ENCODE measurements at regions not wholly inside any gene's neighbourhood (a gene's known extent, or its start where the extent isn't known, plus 50 kb on each side); places are given as distances from the start of the nearest gene placed in this dataset.

DNA sequence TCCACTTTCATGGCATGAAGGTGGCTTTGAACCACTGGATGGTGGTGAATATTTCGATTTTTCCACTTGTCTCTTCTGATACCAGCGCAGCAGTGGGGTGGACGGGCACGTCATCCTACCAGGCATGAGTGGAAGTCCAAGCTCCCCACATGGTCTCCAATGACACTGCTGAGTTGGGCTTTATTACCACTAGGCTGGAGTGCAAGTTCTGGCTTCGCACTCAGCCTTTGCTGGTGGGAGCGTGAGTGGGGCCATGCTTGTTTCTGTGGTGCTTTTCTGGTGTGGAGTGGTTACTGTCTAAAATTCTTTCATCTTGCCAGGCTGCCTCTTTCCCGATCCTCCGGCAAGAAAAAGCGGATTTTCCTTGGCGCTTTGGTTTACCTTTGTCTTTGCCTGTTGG, 70.1 kb upstream of the SDK1 start:
- no peak for FAIRE-seq
- DNase-seq (ENCODE audit: low spot score): no peak

DNA sequence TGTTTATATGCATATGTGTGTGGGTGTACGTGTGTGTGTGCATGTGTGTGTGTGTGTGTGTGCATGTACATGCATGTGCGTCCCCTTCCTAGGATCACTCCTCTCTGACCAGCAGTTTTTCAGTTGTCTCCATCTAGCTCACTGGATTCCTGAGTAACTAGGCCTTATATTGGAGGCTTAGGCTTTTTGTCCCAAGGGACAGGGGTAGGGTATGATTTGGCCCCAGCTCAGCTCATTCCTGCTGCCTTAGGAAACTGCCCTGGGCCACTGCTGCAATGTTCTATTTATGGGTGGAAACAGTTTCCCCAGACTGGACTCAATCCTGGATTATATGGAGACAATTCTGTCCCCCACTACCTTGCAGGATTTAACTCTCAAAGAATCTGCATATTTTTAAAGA, 68.8 kb upstream of the SDK1 start:
- DNase-seq (ENCODE audit: low spot score) (no peak), FAIRE-seq (no peak)

DNA sequence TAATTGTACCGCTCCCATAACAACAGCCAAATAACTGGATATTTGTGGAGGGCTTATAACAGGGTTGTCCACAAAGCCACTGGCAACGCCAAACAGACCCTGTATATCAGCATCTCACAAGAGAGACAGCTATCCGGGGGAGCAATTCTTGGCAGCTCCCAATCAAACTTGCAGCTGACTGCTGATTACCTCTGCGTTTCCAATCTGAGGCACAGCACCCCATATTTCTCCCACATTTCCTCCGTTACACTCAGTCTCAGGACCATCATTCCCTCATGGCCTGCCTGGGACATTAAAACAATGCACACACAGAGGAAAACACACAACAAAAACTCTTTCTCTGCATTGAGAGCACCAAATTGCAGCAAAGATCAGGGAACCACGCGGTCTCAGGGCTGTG, 67.8 kb upstream of the SDK1 start:
- no peak for FAIRE-seq
- DNase-seq (ENCODE audit: low spot score): no peak

DNA sequence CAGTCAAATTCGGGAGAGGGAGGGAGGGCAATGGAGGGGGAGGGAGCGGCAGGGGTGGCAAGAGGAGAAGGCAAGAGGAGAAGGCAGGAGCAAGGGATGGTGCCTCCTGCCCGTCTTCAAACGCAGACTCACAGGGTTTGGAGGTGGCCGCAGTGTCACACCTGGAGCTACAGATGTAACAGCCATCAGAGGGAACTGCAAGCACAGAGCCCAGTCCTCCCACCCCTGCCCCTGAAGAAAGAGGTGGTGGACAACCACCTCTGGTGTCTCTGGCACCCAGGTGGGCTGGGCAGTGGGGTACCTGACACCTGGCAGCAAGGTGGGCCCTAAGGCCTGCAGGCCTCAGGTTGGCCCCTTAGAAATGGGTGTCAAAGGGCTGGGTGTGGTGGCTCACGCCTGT, 67.0 kb upstream of the SDK1 start:
- no peak for FAIRE-seq
- DNase-seq (ENCODE audit: low spot score): no peak

DNA sequence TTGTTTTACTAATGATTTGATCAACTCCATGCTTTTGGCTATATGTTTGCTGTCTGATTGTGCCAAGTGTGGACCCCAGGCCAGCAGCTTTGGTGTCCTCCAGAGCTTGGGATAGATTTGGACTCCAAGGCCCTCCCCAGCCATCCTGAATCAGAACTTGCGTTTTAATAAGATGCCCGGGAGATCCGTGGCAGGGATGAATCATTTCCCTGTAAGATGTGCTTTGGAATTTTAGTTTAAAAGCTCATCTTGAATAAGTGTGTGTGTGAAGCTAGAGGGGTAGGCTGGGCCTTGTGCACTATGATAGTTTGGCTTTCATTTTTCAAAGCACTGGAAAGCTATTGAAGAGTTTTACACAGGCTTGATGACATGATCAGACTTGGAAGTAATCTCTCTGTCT, 66.2 kb upstream of the SDK1 start:
- no peak for FAIRE-seq
- no peak for DNase-seq (ENCODE audit: low spot score)

DNA sequence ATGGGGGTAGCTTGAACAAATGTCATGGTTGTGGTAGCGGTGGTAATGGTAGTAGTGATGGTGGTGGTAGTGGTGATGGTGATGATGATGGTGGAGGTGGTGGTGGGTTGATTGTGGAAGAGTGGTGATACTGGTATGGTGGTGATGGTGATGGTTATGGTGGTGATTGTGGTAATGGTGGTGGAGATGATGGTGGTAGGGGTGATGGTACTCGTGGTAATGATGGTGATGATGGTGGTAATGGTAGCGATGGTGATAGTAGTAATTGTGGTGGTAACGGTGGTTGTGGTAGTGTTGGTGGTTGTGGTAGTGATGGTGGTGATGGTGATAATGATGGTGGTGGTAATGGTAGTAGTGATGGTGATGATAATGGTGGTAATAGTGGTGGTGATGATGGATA, 65.7 kb upstream of the SDK1 start:
- DNase-seq (ENCODE audit: low spot score): no peak
- FAIRE-seq: no peak

DNA sequence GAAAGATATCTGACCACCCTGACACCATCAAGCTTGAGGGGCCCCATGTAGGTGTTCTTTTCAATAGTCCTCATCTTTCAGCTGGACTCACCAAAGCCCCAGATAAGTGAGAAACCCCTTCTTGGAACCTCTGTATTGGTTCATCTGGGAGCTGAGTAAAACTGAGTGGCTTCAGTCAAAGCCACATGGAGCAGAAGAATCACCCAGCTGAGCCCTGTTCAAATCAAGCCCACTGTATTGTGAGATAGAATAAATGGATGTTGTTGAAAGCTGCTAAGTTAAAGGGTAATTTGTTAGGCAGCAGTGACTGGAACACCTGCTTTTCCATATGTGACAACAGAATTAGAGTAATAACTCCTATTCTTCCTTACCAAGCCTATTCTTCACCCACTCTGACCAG, 64.8 kb upstream of the SDK1 start:
- FAIRE-seq (no peak), DNase-seq (ENCODE audit: low spot score) (no peak)

DNA sequence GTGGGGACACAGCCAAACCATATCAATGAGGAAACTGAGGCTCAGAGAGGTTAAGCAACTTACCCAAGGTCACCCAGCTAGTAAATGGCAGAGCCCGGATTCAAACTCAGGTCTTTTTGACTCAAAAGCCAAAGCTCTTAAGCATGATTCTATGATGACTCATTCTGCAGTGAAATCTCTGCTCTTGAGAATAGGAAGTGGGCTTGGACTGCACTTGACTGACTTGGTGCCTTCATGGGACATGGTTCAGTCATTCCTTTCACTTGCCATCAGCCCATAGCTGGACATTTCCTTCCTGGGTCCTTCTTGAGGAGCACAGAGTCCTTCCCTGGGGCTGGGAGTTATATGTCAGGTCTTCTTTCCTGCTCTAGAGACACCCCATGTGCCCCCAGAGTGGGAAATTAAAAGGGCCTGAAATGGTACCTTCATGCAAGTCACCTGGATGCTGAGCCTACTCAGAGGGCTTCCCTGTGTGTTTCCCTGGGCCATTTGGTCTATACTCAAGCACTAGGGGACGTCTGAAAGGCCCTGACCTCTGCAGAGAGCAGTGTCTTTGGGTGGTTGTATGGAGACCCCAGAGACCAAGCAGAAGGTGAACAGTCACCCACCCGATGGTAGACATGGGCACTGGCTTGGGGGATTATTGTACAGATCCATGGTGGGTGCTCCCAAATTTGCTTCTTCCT, 62.4 kb upstream of the SDK1 start:
- FAIRE-seq (peak; percentile 86), DNase-seq (ENCODE audit: low spot score) (peak; percentile 87)

DNA sequence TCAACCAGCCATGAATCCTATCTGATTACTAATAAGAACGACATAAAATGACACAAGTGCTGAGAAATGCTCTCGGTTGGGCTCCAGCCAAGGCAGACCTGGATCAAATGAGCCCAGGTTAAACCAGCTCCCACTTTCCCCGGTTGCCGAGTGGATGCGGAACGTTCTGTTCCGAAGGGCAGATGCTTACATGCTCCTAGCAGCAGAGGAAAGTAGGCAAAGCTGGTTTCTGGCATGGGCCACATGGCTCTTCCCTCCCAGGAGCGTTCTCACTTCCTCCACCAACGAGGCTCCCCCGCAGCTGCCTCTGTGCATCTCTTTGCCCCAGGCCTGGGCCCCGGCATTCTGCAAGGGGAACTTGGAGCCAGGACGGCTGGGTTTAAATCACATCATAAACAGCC, 61.8 kb upstream of the SDK1 start:
- DNase-seq (ENCODE audit: low spot score) (peak; percentile 90), FAIRE-seq (peak; percentile 96)

DNA sequence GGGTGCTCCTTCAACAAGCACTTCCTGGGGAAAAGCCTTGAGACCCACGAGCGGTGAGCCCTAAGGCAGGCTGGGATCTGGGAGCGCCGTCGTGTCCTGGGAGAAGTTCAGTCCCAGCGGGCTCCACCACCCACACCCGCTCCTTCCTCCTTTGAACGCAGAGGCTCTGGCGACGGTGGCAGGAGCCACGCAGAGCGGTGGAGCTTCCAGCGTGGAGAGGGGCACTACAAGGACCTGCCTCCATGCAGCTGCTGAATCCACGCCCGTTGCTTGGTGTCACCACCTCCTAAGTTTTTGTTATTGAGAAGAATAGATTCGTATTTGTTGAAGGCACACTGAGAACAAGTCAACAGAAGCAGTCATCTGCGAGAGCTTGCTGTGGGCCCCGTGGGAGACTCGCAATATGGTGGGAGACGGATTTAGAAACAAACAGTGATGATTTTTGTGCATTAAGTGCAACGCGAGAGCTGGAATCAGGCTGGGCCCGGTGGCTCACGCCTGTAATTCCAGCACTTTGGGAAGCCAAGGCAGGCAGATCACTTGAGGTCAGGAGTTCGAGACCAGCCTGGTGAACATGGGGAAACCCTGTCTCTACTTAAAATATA, 60.1 kb upstream of the SDK1 start:
- FAIRE-seq: no peak

DNA sequence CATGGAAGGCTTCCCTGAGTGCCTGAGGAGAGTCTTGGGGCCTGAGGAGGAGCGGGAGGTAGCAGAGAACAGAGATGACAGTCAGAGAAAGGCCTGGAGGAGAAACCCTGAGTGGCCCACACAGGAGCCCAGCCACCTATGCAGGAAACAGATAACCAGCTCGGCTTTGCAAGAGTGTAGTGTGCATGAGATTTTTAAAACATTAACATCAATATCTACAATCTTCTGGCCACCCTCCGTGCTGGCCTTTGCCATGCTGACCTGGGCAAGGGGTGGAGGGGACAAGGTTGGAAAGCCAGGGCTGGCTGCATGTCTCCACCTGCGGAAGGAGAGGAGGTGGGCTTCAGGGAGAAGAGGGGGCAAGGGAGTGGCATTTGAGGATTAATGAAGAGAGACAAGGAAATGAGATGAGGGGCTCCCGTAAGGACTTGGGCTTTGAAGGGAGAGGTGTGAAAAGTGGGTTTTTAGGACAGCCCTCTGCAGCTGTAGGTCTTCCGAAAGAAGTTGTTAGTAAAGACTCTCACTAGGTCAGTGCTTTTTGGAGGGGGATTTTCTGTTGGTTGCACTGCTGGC, 59.3 kb upstream of the SDK1 start:
- DNase-seq (ENCODE audit: low spot score) (no peak), FAIRE-seq (no peak)

More for the DNA sequence above, 60.1 kb upstream of the SDK1 start:
- no peak for DNase-seq (ENCODE audit: low spot score)

DNA sequence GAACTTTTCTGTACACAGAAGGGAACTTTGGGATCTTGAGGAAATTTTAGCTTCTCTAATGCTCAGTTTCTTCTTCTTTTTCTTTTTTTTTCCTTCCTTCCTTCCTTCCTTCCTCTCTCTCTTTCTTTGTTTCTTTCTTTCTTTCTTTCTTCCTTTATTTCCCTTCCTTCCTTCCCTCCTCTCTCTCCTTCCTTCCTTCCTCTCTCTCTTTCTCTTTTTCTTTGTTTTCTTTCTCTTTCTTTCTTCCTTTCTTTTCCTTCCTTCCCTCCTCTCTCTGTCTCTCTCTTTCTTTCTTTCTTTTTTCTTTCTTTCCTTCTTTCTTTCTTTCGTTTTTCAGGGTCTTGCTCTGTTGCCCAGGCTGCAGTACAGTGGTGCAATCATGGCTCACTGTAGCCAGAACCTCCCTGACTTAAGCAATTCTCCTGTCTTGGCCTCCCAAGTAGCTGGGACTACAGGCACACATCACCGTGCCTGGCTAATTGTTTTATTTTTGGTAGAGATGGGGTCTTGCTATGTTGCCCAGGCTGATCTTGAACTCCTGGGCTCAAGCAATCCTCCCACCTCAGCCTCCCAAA, 58.6 kb upstream of the SDK1 start:
- FAIRE-seq (no peak), DNase-seq (ENCODE audit: low spot score) (no peak)

DNA sequence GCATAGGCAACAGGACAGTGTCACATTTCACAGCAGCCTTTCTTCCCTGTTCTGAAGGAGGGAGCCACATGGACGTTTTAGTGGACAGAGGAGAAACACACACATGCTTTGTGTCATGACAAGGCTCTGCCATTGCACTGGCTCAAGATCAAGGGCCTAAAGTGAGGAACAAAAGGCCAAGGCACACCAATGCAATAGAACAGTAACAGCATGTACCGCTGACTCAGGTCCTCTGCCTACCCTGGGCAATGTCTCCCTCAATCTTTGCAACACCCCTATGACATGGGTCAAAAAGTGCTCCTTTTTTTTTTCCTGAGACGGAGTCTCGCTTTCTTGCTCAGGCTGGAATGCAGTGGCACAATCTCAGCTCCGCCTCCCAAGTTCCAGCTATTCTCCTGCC, 57.8 kb upstream of the SDK1 start:
- DNase-seq (ENCODE audit: low spot score) (no peak), FAIRE-seq (no peak)

DNA sequence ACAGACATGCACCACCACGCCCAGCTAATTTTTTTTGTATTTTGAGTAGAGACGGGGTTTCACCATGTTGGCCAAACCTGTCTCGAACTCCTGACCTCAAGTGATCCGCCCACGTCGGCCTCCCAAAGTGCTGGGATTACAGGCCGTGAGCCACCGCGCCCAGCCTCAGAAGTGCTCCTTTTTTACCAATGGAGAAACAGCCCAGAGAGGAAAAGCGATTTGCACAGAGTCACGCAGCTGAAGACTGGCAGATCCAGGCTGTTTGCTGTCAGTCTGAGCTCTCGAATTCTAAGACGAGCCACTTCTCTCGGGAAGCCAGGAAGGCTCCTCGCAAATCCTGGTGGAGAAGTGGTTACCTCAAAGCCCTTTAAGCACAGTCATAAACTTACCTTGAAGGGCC, 57.4 kb upstream of the SDK1 start:
- no peak for DNase-seq (ENCODE audit: low spot score)
- no peak for FAIRE-seq

DNA sequence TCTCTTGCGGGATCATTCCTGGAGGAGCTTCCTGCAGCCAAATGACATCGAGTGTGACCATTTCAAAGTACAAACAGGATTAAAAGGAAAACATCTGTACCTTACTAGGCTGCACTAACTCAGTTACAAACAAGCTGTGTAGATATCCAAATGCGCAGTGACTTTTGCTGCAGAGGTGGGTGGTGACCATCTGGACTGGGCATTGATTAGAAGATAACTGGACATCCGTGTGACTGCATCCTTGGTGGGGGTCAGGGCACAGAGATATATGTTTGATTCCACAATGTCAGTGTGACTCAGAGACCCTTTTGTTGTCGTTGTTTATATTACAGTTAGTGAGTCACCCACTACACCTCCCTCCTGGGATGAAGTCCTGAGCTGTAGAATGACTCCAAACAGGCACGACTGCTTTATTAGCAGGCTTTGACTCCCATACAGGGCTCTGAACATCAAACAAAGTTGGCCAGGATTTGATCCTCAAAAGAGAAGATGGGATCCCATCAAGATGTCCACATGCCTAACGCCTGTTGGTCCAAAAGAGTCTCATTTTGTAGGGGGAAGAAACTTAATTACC, 56.7 kb upstream of the SDK1 start:
- FAIRE-seq: peak; percentile 82
- peak; percentile 73 for DNase-seq (ENCODE audit: low spot score)

DNA sequence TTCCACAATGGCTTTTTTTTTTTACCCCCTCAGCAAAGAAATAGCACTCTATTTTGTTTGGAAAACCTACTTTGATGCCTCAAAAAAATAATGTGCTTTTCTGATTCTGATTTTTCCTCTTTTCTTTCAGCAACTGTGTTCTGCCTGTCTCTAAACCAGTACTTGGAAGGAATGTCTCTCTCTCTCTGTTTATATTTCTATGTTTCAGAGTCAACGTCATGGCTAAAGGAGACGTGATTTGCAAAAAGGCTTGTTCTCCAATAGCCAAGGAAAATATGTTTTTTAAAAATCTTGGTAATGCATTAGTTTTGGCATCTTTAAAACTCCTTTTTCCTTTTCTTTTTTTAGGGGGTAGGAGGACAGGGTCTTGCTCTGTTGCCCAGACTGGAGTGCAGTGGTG, 56.0 kb upstream of the SDK1 start:
- DNase-seq (ENCODE audit: low spot score): no peak
- no peak for FAIRE-seq

DNA sequence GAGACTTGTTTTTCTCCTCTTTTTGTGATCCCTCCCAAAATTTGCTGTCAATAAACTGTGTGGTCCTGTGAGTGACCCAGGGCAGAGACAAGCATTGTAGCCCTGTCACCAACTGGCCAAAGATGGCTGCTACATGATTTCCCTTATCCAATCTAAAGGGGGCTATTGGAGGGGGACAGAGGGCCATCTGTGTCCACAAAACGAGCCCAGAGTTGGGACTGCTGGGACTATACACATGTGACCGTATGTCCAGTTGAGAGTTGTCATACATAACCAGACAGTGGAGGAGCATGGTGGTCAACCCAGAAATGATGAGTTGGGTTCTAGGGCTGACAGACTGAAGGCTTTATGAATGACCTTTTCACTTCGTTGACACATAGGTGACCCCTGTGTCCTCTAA, 55.3 kb upstream of the SDK1 start:
- DNase-seq (ENCODE audit: low spot score) (no peak), FAIRE-seq (no peak)

DNA sequence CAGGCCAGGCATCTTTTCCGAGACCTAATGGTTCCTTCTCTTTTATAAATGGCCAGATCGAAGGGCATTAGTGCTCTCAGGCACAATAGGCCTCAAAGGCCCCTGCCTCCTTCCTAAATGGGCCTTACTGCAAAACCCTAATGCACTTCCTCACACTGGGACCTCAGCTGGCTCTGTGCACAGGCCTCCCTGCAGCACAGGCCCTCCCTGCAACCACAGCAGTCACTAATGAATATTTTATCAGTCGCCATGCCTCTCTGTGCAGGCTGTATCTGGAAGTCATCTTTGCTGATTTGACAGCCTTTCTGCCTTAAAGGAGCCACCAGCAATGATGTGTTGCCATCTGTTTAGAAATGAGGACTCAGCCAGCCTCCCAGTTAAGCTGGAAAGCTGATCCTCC, 54.9 kb upstream of the SDK1 start:
- FAIRE-seq: no peak
- DNase-seq (ENCODE audit: low spot score): no peak

DNA sequence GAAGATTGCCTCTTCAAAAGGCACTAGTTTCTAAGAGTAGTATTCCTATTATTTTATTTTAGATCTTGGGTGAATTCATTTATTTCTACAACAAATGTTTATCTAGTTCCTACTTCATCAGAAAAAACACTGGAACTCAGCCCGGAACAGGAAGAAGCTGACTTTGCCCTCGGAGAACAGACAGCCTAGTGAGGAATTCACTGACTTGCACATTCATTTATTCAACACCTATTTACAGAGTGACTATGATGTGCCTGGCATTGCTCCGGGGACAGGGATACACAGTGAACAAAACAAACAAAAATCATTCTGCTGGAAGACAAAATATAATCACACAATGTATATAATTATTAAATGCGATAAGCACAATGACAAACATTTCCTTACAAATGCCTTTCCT, 54.4 kb upstream of the SDK1 start:
- FAIRE-seq (no peak), DNase-seq (ENCODE audit: low spot score) (no peak)

DNA sequence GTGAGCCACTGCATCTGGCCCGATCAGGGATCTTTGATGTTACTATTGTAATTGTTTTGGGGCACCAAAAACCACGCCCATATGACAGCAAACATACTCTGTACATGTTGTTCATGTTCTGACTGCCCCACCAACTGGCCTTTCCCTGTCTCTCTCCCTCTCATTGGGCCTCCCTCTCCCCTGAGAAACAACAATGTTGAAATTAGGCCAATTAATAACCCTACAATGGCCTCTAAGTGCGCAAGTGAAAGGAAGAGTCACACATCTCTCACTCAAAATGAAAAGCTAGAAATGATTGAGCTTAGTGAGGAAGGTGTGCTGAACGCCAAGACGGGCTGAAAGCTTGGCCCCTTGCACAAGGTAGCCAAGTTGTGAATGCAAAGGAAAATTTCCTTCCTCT, 50.3 kb upstream of the SDK1 start:
- no peak for FAIRE-seq
- DNase-seq (ENCODE audit: low spot score): no peak

Measured in RCC 7860 (cell line).